Adrenal gland (tissue), 9 donors: ENCODE measurements at regions not wholly inside any gene's neighbourhood (a gene's known extent, or its start where the extent isn't known, plus 50 kb on each side); places are given as distances from the start of the nearest gene placed in this dataset.

Experiments used
- DNase-seq, 7 donors: peaks; one replicate each; pipeline ENCODE4 v3.0.0-alpha.2; 2019 to 2020
- H3K27ac ChIP-seq, 5 donors: fragments of 200-600 bp; sonication (generic) in 4 of 5; 1 replicate in 3 of 5; 2 replicates in 2 of 5; pipeline versions ENCODE4 v1.5.1 to v1.8.0; 2016 to 2020; ENCODE audit warnings: mild to moderate bottlenecking in 1 of 5
- H3K27me3 ChIP-seq: fragments of 200-600 bp; 2 replicates; pipeline ENCODE4 v1.8.0; 2021
- H3K36me3 ChIP-seq, 2 donors: fragments of 200-600 bp; replicated peaks in 1 of 2; 1 replicate in 1 of 2; 2 replicates in 1 of 2; pipeline versions ENCODE4 v1.5.1 to v1.8.0; 2018 to 2022
- H3K4me1 ChIP-seq, 2 donors: fragments of 200-600 bp; replicated peaks in 1 of 2; 1 replicate in 1 of 2; 2 replicates in 1 of 2; pipeline versions ENCODE4 v1.5.1 to v1.8.0; 2018 to 2021
- H3K4me3 ChIP-seq, 4 donors: fragments of 200-600 bp; sonication (generic) in 3 of 4; one replicate each; pipeline ENCODE4 v1.5.1; 2016 to 2018
- H3K9me3 ChIP-seq, 3 donors: fragments of 200-600 bp; sonication (generic) in 1 of 3; replicated peaks in 1 of 3; 1 replicate in 2 of 3; 2 replicates in 1 of 3; pipeline versions ENCODE4 v1.5.1 to v1.8.0; 2016 to 2021
- POLR2A ChIP-seq, 2 donors: fragments of 450-650 bp; IDR thresholded peaks; one replicate each; pipeline ENCODE4 v1.6.1; 2017; ENCODE audit warnings: antibody characterized with exemption in 2 of 2, mild to moderate bottlenecking in 2 of 2, moderate library complexity in 1 of 2
- WGBS, 4 donors: extraction: QIAGEN DNeasy Blood & Tissue Kit in 2 of 4; methylation state at CpG; one replicate each; pipeline versions ENCODE4 v1.1.5 to v1.1.7; 2013 to 2017; 5-methylcytosine and 5-hydroxymethylcytosine counted together
- intact Hi-C, 2 donors: fragments of 100-400 bp; cut with DNase I; formaldehyde crosslinking; loops; one replicate each; pipeline versions ENCODE4 v1.14.1 to v1.15.0; 2022 to 2023
- TF ChIP-seq, protein P1 (sequence below), 6 experiments: fragments of 450-650 bp in 4 of 6; fragments of 200-600 bp in 2 of 6; sonication (generic) in 1 of 6; IDR thresholded peaks; 1 replicate in 5 of 6; 2 replicates in 1 of 6; pipeline versions ENCODE4 v1.5.1 to v1.8.0; 2016 to 2021; ENCODE audit warnings: antibody characterized with exemption in 6 of 6, mild to moderate bottlenecking in 2 of 6, moderate library complexity in 1 of 6
- donor health status: healthy with polysubstance abuse.
- donor health status: Bipolar disorder and iron deficiency.
- donor health status: DM: yes; HTN: yes; CAD: no.
- donor health status: DM: no; HTN: no; CAD: no.
- donor health status: DM: no; HTN: no; CAD: no.

DNA sequence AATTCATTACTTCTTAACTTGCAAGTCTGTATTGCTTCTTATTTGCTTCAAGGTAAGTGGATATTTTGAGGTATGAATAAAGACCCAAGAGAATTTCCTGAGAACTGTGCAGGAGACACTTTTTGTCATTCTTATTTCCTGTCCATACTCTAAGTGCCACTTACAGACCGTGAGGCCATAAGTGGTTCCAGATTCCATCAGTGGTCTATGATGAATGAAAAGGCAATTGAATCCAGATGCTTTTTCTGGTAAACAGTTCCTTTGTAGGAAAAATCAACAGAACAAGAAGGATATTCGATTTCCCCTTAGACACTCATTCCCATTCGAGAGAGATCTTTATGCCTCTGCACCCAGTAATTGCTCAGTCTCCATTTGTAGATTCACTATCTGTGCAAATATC, 58.3 kb upstream of the PDE10A start:
- TF ChIP-seq, protein P1, sequence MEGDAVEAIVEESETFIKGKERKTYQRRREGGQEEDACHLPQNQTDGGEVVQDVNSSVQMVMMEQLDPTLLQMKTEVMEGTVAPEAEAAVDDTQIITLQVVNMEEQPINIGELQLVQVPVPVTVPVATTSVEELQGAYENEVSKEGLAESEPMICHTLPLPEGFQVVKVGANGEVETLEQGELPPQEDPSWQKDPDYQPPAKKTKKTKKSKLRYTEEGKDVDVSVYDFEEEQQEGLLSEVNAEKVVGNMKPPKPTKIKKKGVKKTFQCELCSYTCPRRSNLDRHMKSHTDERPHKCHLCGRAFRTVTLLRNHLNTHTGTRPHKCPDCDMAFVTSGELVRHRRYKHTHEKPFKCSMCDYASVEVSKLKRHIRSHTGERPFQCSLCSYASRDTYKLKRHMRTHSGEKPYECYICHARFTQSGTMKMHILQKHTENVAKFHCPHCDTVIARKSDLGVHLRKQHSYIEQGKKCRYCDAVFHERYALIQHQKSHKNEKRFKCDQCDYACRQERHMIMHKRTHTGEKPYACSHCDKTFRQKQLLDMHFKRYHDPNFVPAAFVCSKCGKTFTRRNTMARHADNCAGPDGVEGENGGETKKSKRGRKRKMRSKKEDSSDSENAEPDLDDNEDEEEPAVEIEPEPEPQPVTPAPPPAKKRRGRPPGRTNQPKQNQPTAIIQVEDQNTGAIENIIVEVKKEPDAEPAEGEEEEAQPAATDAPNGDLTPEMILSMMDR (IDR thresholded peaks at IDR 0.05) = no peak
- no peak for TF ChIP-seq POLR2A (IDR thresholded peaks at IDR 0.05)
- intact Hi-C loops = no loop called here
- 63 to 75% (median 71%) methylated on average over 3 of the region's 3 CpGs for WGBS, 4 donors

DNA sequence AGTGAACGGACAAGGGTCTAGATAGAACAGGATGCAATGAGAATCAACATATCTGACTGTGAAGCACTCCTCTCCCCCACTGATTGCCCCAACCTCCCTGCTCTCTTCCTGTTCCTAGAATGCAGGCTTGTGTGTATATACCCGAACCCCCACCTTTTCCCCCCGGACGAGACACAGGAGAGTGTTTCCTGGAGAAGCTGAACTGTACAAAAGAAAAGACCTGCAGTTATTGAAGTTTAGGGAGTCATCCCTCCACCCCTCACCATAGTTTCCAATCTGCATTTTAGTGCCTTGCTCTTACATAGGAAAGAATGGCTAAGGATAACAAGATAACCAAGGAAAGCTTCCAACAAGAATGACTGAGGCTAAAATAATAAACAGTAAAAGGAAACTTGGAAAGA, 55.5 kb upstream of the PDE10A start:
- no peak overlapping the region for H3K27ac ChIP-seq
- TF ChIP-seq POLR2A (IDR thresholded peaks at IDR 0.05) = no peak
- TF ChIP-seq, protein P1 (IDR thresholded peaks at IDR 0.05) = no peak
- H3K9me3 ChIP-seq = no peaks in the 10 kb centered on the region
- no peaks in the 10 kb centered on the region for H3K36me3 ChIP-seq
- H3K4me1 ChIP-seq = no peaks in the 10 kb centered on the region
- no peaks in the 10 kb centered on the region for H3K27me3 ChIP-seq
- intact Hi-C loops = no loop called here
- 48 to 56% (median 53%) methylated on average over 4 of the region's 4 CpGs for WGBS, 4 donors
- H3K4me3 ChIP-seq = no peak overlapping the region
- DNase-seq = no peak

More for the DNA sequence above, 58.3 kb upstream of the PDE10A start:
- DNase-seq = no peak
- no peaks in the 10 kb centered on the region for H3K36me3 ChIP-seq
- H3K4me3 ChIP-seq = no peak overlapping the region
- no peak overlapping the region for H3K27ac ChIP-seq
- H3K4me1 ChIP-seq = no peaks in the 10 kb centered on the region
- H3K9me3 ChIP-seq = no peaks in the 10 kb centered on the region
- H3K27me3 ChIP-seq = no peaks in the 10 kb centered on the region

DNA sequence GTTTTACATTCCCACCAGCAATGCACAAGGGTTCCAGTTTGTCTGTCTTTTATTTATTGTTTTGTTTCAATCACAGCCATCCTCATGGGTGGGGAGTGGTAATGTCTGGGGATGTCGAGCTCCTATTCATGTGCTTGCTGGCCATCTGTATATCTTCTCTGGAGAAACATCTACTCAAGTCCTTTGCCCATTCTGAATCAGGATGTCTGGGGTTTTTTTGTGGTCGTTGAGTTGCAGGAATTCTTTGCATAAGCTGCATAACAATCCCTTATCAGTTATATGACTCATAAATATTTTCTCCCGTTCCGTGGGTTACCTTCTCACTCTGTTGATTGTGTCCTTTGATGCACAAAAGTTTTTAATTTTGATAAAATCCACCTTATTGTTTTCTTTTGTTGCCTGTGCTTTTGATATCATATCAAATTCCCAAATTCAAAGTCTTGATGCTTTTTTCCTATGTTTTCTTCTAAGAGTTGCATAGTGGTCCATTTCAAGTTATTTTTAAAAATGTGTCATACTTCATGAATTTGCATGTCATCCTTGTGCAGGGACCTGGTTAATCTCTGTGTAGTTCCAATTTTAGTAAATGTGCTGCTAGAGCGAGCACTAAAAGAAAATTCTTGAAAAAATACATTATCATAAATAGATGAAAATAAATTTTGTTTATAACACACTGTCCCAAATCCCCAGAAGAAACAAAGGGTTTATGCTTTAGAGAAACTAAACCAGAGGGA, 54.9 kb upstream of the PDE10A start:
- H3K27ac ChIP-seq = no peak overlapping the region
- intact Hi-C loops = no loop called here

DNA sequence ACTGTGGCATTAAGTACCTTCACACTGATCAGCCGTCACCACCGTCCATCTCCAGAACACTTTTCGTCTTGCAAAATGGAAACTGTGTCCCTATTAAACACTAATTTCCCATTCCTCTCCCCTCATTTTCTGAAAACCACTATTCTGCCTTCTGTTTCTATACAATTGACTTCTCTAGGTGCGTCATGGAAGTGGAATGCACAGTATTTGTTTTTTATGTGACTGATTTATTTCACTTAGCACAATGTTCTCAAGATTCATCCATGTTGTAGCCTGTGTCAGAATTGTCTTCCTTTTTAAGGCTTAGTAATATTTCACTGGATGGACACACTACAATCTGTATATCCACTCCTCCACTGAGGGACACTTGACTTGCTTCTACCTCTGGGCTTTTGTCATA, 53.8 kb upstream of the PDE10A start:
- no peak for TF ChIP-seq POLR2A (IDR thresholded peaks at IDR 0.05)
- TF ChIP-seq, protein P1 (IDR thresholded peaks at IDR 0.05) = no peak
- intact Hi-C loops = no loop called here
- no peak overlapping the region for H3K4me3 ChIP-seq
- H3K9me3 ChIP-seq = no peaks in the 10 kb centered on the region
- H3K27me3 ChIP-seq = no peaks in the 10 kb centered on the region
- no peak overlapping the region for H3K27ac ChIP-seq
- no peaks in the 10 kb centered on the region for H3K4me1 ChIP-seq
- WGBS, 4 donors = 87 to 95% (median 92%) methylated on average over 4 of the region's 4 CpGs
- no peak for DNase-seq
- no peaks in the 10 kb centered on the region for H3K36me3 ChIP-seq

More for the DNA sequence above, 54.9 kb upstream of the PDE10A start:
- Histone ChIP-seq H3K4me3 (no peak overlapping the region), H3K4me1 (no peaks in the 10 kb centered on the region), H3K36me3 (no peaks in the 10 kb centered on the region), H3K27me3 (no peaks in the 10 kb centered on the region), H3K9me3 (no peaks in the 10 kb centered on the region)
- no peak for TF ChIP-seq POLR2A (IDR thresholded peaks at IDR 0.05)
- TF ChIP-seq, protein P1 (IDR thresholded peaks at IDR 0.05) = no peak
- 44 to 53% (median 47%) methylated on average over 4 to 5 of the region's 5 CpGs for WGBS, 4 donors
- no peak for DNase-seq
